WERI-Rb-1 (cell line): ENCODE measurements at regions not wholly inside any gene's neighbourhood (a gene's known extent, or its start where the extent isn't known, plus 50 kb on each side); places are given as distances from the start of the nearest gene placed in this dataset.

Experiments used
- DNase-seq: peaks from one replicate; pipeline ENCODE4 v3.0.0-alpha.2; 2020
- H3K27ac ChIP-seq: fragments of 250-450 bp; sonication (Bioruptor Pico); 2 replicates; pipeline ENCODE4 v1.5.1; 2020; ENCODE audit warnings: mild to moderate bottlenecking, moderate library complexity
- H3K27me3 ChIP-seq: fragments of 250-450 bp; sonication (Bioruptor Pico); 2 replicates; pipeline ENCODE4 v1.5.1; 2021; ENCODE audit warnings: mild to moderate bottlenecking, low read depth, moderate library complexity; ENCODE audit not compliant: insufficient read depth, severe bottlenecking
- H3K36me3 ChIP-seq: fragments of 250-450 bp; sonication (Bioruptor Pico); 2 replicates; pipeline ENCODE4 v1.5.1; 2020; ENCODE audit warnings: mild to moderate bottlenecking, moderate library complexity
- H3K4me3 ChIP-seq: 2 replicates; pipeline ENCODE4 v1.5.1; 2011; ENCODE audit warnings: low read depth, mild to moderate bottlenecking, control low read depth, low read length
- H3K9me3 ChIP-seq: fragments of 250-450 bp; sonication (Bioruptor Pico); 2 replicates; pipeline ENCODE4 v1.5.1; 2021; ENCODE audit warnings: mild to moderate bottlenecking, moderate library complexity; ENCODE audit not compliant: severe bottlenecking
- CTCF ChIP-seq: IDR thresholded peaks from 2 replicates; pipeline ENCODE4 v1.5.1; 2011; ENCODE audit warnings: low read depth, mild to moderate bottlenecking, control low read depth, inconsistent platforms, low read length

GRCh38 chr22:49079743-49080500 lies 747.8 kb downstream of the BRD1 start:
- H3K36me3 ChIP-seq = no peaks in the 10 kb centered on the region
- H3K27me3 ChIP-seq = no peaks in the 10 kb centered on the region
- H3K4me3 ChIP-seq = no peak overlapping the region
- no peak for DNase-seq
- H3K9me3 ChIP-seq = no peaks in the 10 kb centered on the region
- TF ChIP-seq CTCF = no peak
- no peak overlapping the region for H3K27ac ChIP-seq

- Histone ChIP-seq H3K9me3 (no peaks in the 10 kb centered on the region), H3K27me3 (no peaks in the 10 kb centered on the region)
These were observed 748.5 kb downstream of the BRD1 start for GRCh38 chr22:49079027-49079725.

GRCh38 chr22:49078076-49078710 lies 749.5 kb downstream of the BRD1 start:
- TF ChIP-seq CTCF = no peak
- no peaks in the 10 kb centered on the region for H3K27me3 ChIP-seq
- DNase-seq = no peak
- no peaks in the 10 kb centered on the region for H3K36me3 ChIP-seq
- no peak overlapping the region for H3K27ac ChIP-seq
- H3K4me3 ChIP-seq = no peak overlapping the region
- no peaks in the 10 kb centered on the region for H3K9me3 ChIP-seq

More at GRCh38 chr22:49079027-49079725, 748.5 kb downstream of the BRD1 start:
- Histone ChIP-seq H3K27ac (no peak overlapping the region), H3K4me3 (no peak overlapping the region), H3K36me3 (no peaks in the 10 kb centered on the region)
- DNase-seq = no peak
- TF ChIP-seq CTCF = no peak

- H3K4me3 ChIP-seq = no peak overlapping the region
- TF ChIP-seq CTCF = no peak
- H3K27me3 ChIP-seq = no peaks in the 10 kb centered on the region
- DNase-seq = no peak
- no peaks in the 10 kb centered on the region for H3K9me3 ChIP-seq
- H3K27ac ChIP-seq = no peak overlapping the region
- H3K36me3 ChIP-seq = no peaks in the 10 kb centered on the region
These were observed 750.1 kb downstream of the BRD1 start for GRCh38 chr22:49077586-49077985.

DNA sequence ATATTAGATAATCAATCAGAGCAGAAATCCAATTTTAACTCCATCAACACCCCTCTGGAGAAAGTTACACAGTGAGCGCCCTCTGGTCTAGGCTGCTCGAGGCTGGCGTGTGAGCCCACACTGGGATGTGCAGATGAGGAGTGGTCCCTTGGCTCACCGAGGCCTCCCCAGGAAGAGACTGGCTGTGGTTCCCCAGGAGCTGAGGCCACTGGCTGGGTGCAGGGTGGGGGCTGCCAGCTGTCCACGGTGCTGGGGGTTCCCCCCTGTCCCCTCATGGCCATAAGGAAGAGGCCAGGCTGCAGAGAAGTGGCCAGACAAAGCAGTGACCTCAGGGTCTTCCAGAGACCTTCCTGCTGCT lies 750.7 kb downstream of the BRD1 start:
- no peak for TF ChIP-seq CTCF
- no peaks in the 10 kb centered on the region for H3K9me3 ChIP-seq
- no peaks in the 10 kb centered on the region for H3K27me3 ChIP-seq
- no peak overlapping the region for H3K27ac ChIP-seq
- H3K4me3 ChIP-seq = no peak overlapping the region
- no peaks in the 10 kb centered on the region for H3K36me3 ChIP-seq
- DNase-seq = no peak
